Chondrocyte (in vitro differentiated cells): ENCODE measurements at regions not wholly inside any gene's neighbourhood (a gene's known extent, or its start where the extent isn't known, plus 50 kb on each side); places are given as distances from the start of the nearest gene placed in this dataset.

Experiments
- DNase-seq: peaks from one replicate; pipeline ENCODE4 v3.0.0; 2021; ENCODE audit warnings: mixed read lengths, low spot score
- H3K27ac Mint-ChIP-seq: one replicate; pipeline ENCODE4 v1.8.0; 2021; ENCODE audit warnings: mild to moderate bottlenecking, moderate library complexity, mixed read lengths; ENCODE audit not compliant: unreplicated experiment
- H3K27me3 Mint-ChIP-seq: 2 replicates; pipeline ENCODE4 v1.8.0; 2021; ENCODE audit warnings: low read depth, mixed read lengths
- H3K36me3 Mint-ChIP-seq: 2 replicates; pipeline ENCODE4 v1.8.0; 2021; ENCODE audit warnings: low read depth, mixed read lengths
- H3K4me1 Mint-ChIP-seq: 2 replicates; pipeline ENCODE4 v1.8.0; 2021; ENCODE audit warnings: low read depth, mild to moderate bottlenecking, mixed read lengths
- H3K4me3 Mint-ChIP-seq: one replicate; pipeline ENCODE4 v1.8.0; 2021; ENCODE audit warnings: mild to moderate bottlenecking, moderate library complexity, mixed read lengths; ENCODE audit not compliant: unreplicated experiment
- H3K9me3 Mint-ChIP-seq: 2 replicates; pipeline ENCODE4 v1.8.0; 2021; ENCODE audit warnings: low read depth, mixed read lengths
- TF ChIP-seq, protein P1 (sequence below): fragments of 200-600 bp; sonication (generic); IDR thresholded peaks from 2 replicates; pipeline ENCODE4 v1.5.0; 2021; ENCODE audit warnings: antibody characterized with exemption, mild to moderate bottlenecking, moderate library complexity

- no peaks in the 10 kb centered on the region for H3K36me3 Mint-ChIP-seq
- peaks cover 8% of the 10 kb centered on the region for H3K4me1 Mint-ChIP-seq
- H3K4me3 Mint-ChIP-seq: no peak overlapping the region
- TF ChIP-seq, protein P1, sequence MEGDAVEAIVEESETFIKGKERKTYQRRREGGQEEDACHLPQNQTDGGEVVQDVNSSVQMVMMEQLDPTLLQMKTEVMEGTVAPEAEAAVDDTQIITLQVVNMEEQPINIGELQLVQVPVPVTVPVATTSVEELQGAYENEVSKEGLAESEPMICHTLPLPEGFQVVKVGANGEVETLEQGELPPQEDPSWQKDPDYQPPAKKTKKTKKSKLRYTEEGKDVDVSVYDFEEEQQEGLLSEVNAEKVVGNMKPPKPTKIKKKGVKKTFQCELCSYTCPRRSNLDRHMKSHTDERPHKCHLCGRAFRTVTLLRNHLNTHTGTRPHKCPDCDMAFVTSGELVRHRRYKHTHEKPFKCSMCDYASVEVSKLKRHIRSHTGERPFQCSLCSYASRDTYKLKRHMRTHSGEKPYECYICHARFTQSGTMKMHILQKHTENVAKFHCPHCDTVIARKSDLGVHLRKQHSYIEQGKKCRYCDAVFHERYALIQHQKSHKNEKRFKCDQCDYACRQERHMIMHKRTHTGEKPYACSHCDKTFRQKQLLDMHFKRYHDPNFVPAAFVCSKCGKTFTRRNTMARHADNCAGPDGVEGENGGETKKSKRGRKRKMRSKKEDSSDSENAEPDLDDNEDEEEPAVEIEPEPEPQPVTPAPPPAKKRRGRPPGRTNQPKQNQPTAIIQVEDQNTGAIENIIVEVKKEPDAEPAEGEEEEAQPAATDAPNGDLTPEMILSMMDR: no peak
- peak overlapping the region; percentile 60 for H3K27ac Mint-ChIP-seq
- no peaks in the 10 kb centered on the region for H3K27me3 Mint-ChIP-seq
- no peaks in the 10 kb centered on the region for H3K9me3 Mint-ChIP-seq
- DNase-seq: no peak
These were observed 1043.3 kb upstream of the PIK3C3 start for GRCh38 chr18:40911582-40912254.

DNA sequence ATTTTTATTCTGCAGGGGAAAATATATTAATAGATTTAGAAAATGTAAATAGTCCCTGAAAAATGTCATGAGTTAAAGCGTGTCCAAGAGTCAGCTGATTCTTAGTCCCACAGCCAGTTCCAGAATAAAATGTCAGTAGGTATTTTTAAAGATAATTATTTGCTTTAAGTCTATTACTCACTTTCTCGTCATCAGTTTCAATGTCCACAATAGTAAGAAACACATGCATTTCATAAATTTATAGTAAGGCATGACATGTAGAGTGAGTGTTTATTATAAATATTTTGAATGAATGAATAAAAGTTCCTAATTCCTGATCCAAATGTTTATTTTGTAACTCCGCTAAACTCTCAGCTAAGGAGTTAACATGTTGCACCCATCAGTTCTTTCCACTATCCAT is 1044.0 kb upstream of the PIK3C3 start:
- DNase-seq: no peak
- Mint-ChIP-seq H3K27ac (peak overlapping the region; percentile 60), H3K4me3 (no peak overlapping the region)

GRCh38 chr18:40907842-40908241 is 1047.2 kb upstream of the PIK3C3 start:
- H3K27ac Mint-ChIP-seq: no peak overlapping the region
- TF ChIP-seq, protein P1: no peak
- H3K36me3 Mint-ChIP-seq: no peaks in the 10 kb centered on the region
- H3K4me3 Mint-ChIP-seq: no peak overlapping the region
- no peak for DNase-seq
- H3K4me1 Mint-ChIP-seq: peaks cover 8% of the 10 kb centered on the region
- no peaks in the 10 kb centered on the region for H3K27me3 Mint-ChIP-seq
- H3K9me3 Mint-ChIP-seq: no peaks in the 10 kb centered on the region

More for the DNA sequence above, 1044.0 kb upstream of the PIK3C3 start:
- H3K4me1 Mint-ChIP-seq: peaks cover 8% of the 10 kb centered on the region
- H3K36me3 Mint-ChIP-seq: no peaks in the 10 kb centered on the region
- TF ChIP-seq, protein P1: no peak
- H3K27me3 Mint-ChIP-seq: no peaks in the 10 kb centered on the region
- H3K9me3 Mint-ChIP-seq: no peaks in the 10 kb centered on the region

DNA sequence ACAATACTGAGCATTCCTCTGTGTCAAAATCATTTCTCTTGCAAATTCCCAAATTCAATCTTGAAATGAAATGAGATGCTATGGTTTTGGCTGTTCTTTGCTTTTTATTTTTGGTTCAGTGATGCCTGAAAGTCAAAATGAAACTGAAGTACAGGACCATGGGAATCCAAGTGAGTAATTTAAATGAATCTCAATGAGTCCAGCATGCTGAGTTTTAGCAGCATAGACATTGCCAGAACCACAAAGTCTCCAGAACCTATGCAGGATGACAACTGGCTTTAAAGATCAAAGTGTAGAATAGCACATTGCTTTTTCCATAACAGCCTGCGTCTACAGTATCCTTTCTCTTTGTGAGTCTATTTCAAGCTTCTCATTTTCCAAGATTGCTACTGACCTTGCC is 1050.7 kb upstream of the PIK3C3 start:
- Mint-ChIP-seq H3K4me1 (no peaks in the 10 kb centered on the region), H3K36me3 (no peaks in the 10 kb centered on the region), H3K27ac (no peak overlapping the region), H3K9me3 (no peaks in the 10 kb centered on the region), H3K4me3 (no peak overlapping the region), H3K27me3 (peaks cover 5% of the 10 kb centered on the region)
- TF ChIP-seq, protein P1: no peak
- DNase-seq: no peak

- H3K36me3 Mint-ChIP-seq: no peaks in the 10 kb centered on the region
- peaks cover 3% of the 10 kb centered on the region for H3K4me1 Mint-ChIP-seq
- H3K9me3 Mint-ChIP-seq: no peaks in the 10 kb centered on the region
- H3K27ac Mint-ChIP-seq: no peak overlapping the region
- no peak for DNase-seq
- TF ChIP-seq, protein P1: no peak
- H3K27me3 Mint-ChIP-seq: peaks cover 5% of the 10 kb centered on the region
- H3K4me3 Mint-ChIP-seq: no peak overlapping the region
These were observed 1052.6 kb upstream of the PIK3C3 start for GRCh38 chr18:40902436-40902835.
